ENCODE measurements at regions not wholly inside any gene's neighbourhood (a gene's known extent, or its start where the extent isn't known, plus 50 kb on each side); places are given as distances from the start of the nearest gene placed in this dataset.

- H3K36me3 ChIP-seq: no peaks in the 10 kb centered on the region
- intact Hi-C loops (cut with DNase I): no loop called here
- no peaks in the 10 kb centered on the region for H3K9me3 ChIP-seq
- ATAC-seq (peak; percentile 46 to 76 (median 71)), DNase-seq (no peak), FAIRE-seq (no peak)
- peak overlapping the region in 2 of 4 donors; percentile 31 to 46 for H3K27ac ChIP-seq
- H3K4me3 ChIP-seq: no peak overlapping the region
- 28 to 38% methylated on average over 2 of the region's 2 CpGs for WGBS, 2 donors
- TF ChIP-seq CTCF (IDR thresholded peaks at IDR 0.05): no peak
- peaks cover 0 to 6% (median 0%) of the 10 kb centered on the region in 3 donors for H3K4me1 ChIP-seq
- H3K27me3 ChIP-seq: no peaks in the 10 kb centered on the region
Measured at GRCh38 chr4:183830438-183830985, 74.6 kb upstream of the STOX2 start.

GRCh38 chr4:183831026-183831446, 74.1 kb upstream of the STOX2 start:
- WGBS, 2 donors: 54 to 58% methylated on average over 9 of the region's 9 CpGs
- TF ChIP-seq CTCF (IDR thresholded peaks at IDR 0.05): no peak
- Histone ChIP-seq H3K36me3 (no peaks in the 10 kb centered on the region), H3K27me3 (no peaks in the 10 kb centered on the region), H3K4me1 (peaks cover 0 to 6% (median 0%) of the 10 kb centered on the region in 3 donors), H3K4me3 (no peak overlapping the region), H3K27ac (peak overlapping the region in 2 of 4 donors; percentile 31 to 46), H3K9me3 (no peaks in the 10 kb centered on the region)
- ATAC-seq (peak in 3 of 4 donors; percentile 8 to 29 (median 13)), FAIRE-seq (no peak), DNase-seq (no peak)
- intact Hi-C loops (cut with DNase I): no loop called here

- no peak for DNase-seq
- WGBS, 2 donors: 59 to 66% methylated on average over 5 of the region's 5 CpGs
- H3K27ac ChIP-seq: peak overlapping the region in 2 of 4 donors; percentile 31 to 46
Measured at GRCh38 chr4:183831683-183832082, 73.4 kb upstream of the STOX2 start.

GRCh38 chr4:183832776-183833450, 72.2 kb upstream of the STOX2 start:
- Histone ChIP-seq H3K27me3 (no peaks in the 10 kb centered on the region), H3K4me3 (no peak overlapping the region), H3K4me1 (peaks cover 0 to 3% (median 0%) of the 10 kb centered on the region in 3 donors), H3K27ac (no peak overlapping the region), H3K9me3 (no peaks in the 10 kb centered on the region), H3K36me3 (no peaks in the 10 kb centered on the region)
- no peak for ATAC-seq
- WGBS, 2 donors: 77 to 88% methylated on average over 9 of the region's 9 CpGs
- intact Hi-C loops (cut with DNase I): no loop called here
- DNase-seq: no peak
- no peak for TF ChIP-seq CTCF (IDR thresholded peaks at IDR 0.05)
- FAIRE-seq: no peak

More at GRCh38 chr4:183831683-183832082, 73.4 kb upstream of the STOX2 start:
- Histone ChIP-seq H3K9me3 (no peaks in the 10 kb centered on the region), H3K27me3 (no peaks in the 10 kb centered on the region), H3K4me1 (peaks cover 0 to 6% (median 0%) of the 10 kb centered on the region in 3 donors), H3K4me3 (no peak overlapping the region), H3K36me3 (no peaks in the 10 kb centered on the region)
- no peak for TF ChIP-seq CTCF (IDR thresholded peaks at IDR 0.05)
- intact Hi-C loops (cut with DNase I): no loop called here
- no peak for ATAC-seq
- FAIRE-seq: no peak

GRCh38 chr4:183834252-183834651, 70.9 kb upstream of the STOX2 start:
- H3K4me3 ChIP-seq: no peak overlapping the region
- no peak for FAIRE-seq
- H3K4me1 ChIP-seq: no peaks in the 10 kb centered on the region
- no peaks in the 10 kb centered on the region for H3K36me3 ChIP-seq
- 34 to 40% methylated on average over 9 of the region's 9 CpGs for WGBS, 2 donors
- no peak for TF ChIP-seq CTCF (IDR thresholded peaks at IDR 0.05)
- no peaks in the 10 kb centered on the region for H3K9me3 ChIP-seq
- DNase-seq: peak in 1 of 6 donors; percentile 21
- no peaks in the 10 kb centered on the region for H3K27me3 ChIP-seq
- intact Hi-C loops (cut with DNase I): no loop called here
- peak; percentile 33 to 55 (median 36) for ATAC-seq
- H3K27ac ChIP-seq: no peak overlapping the region
